Endothelial cell (in vitro differentiated cells): ENCODE measurements at regions not wholly inside any gene's neighbourhood (a gene's known extent, or its start where the extent isn't known, plus 50 kb on each side); places are given as distances from the start of the nearest gene placed in this dataset.

Experiments
- DNase-seq: peaks from one replicate; pipeline ENCODE4 v3.0.0; 2021; ENCODE audit warnings: low spot score
- H3K27ac Mint-ChIP-seq: one replicate; pipeline ENCODE4 v1.8.0; 2021; ENCODE audit warnings: mixed read lengths, inconsistent platforms; ENCODE audit not compliant: unreplicated experiment
- H3K27me3 Mint-ChIP-seq: one replicate; pipeline ENCODE4 v1.8.0; 2021; ENCODE audit warnings: mild to moderate bottlenecking, moderate library complexity, mixed read lengths, inconsistent platforms; ENCODE audit not compliant: unreplicated experiment
- H3K36me3 Mint-ChIP-seq: one replicate; pipeline ENCODE4 v1.8.0; 2021; ENCODE audit warnings: mild to moderate bottlenecking, low read depth, mixed read lengths, inconsistent platforms; ENCODE audit not compliant: unreplicated experiment
- H3K4me1 Mint-ChIP-seq: one replicate; pipeline ENCODE4 v1.8.0; 2021; ENCODE audit warnings: mild to moderate bottlenecking, mixed read lengths, inconsistent platforms; ENCODE audit not compliant: unreplicated experiment
- H3K4me3 Mint-ChIP-seq: one replicate; pipeline ENCODE4 v1.8.0; 2021; ENCODE audit warnings: mild to moderate bottlenecking, mixed read lengths, inconsistent platforms; ENCODE audit not compliant: unreplicated experiment
- H3K9me3 Mint-ChIP-seq: one replicate; pipeline ENCODE4 v1.8.0; 2021; ENCODE audit warnings: mixed read lengths, inconsistent platforms; ENCODE audit not compliant: unreplicated experiment
- CTCF ChIP-seq: fragments of 200-600 bp; sonication (generic); IDR thresholded peaks from one replicate; pipeline ENCODE4 v1.5.0; 2021; ENCODE audit warnings: antibody characterized with exemption; ENCODE audit not compliant: unreplicated experiment

DNA sequence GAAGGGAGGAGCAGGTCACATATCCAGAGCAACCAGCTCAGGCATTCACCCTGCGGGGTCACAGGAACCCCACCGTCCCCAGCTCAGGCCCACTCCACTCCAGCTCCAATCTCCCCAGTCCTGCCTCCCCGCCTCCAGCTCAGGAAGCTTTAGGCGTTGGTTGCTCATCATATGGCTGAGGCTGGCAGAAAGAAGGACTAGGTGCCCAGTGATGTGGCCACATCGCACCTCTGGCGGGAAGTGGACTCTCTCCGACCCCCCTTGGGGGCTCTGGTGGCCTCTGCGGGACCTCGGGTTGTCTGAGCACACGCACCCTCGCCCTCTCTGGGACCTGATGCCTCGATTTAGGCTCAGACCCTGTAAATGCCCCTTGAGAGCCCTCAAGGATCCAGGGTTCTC is 187.7 kb downstream of the ZFP36L2 start:
- Mint-ChIP-seq H3K27me3 (peaks cover 7% of the 10 kb centered on the region), H3K4me1 (peaks cover 22% of the 10 kb centered on the region), H3K36me3 (no peaks in the 10 kb centered on the region), H3K4me3 (no peak overlapping the region), H3K9me3 (no peaks in the 10 kb centered on the region), H3K27ac (no peak overlapping the region)
- DNase-seq: no peak
- no peak for TF ChIP-seq CTCF

DNA sequence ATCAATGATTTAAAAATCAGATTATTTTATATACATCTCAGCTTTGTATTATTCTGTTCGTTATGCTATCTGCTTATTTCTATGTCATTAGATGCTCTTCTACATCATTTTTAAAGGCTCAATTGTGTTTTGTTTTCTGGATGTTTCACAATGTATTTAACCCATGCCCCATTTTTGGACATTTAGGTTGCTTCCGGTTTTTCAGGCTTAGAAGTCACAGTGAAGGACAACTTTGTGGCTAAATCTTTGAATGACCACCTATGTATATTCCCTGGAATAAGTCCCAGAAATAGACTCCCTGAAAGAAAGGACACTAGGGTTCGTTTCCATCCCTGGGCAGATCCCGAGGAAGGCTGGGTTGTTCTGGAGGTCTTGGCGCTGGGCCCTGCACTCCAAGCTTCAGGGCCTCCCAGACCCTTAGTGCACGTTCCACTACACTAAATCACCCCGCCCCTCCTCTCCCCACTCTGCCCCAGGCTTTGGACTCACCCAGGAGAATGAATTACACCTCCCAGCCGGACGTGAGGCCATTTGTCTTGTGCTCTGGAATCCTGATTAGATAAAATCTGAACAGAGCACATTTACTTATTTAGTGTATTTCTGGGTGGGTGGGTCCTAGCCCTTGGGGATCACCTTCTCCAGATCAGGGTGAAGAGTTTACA is 188.2 kb downstream of the ZFP36L2 start:
- no peaks in the 10 kb centered on the region for H3K36me3 Mint-ChIP-seq
- H3K27me3 Mint-ChIP-seq: peaks cover 7% of the 10 kb centered on the region
- H3K4me3 Mint-ChIP-seq: no peak overlapping the region
- H3K4me1 Mint-ChIP-seq: peaks cover 16% of the 10 kb centered on the region
- no peak overlapping the region for H3K27ac Mint-ChIP-seq
- TF ChIP-seq CTCF: no peak
- H3K9me3 Mint-ChIP-seq: no peaks in the 10 kb centered on the region
- DNase-seq: no peak

DNA sequence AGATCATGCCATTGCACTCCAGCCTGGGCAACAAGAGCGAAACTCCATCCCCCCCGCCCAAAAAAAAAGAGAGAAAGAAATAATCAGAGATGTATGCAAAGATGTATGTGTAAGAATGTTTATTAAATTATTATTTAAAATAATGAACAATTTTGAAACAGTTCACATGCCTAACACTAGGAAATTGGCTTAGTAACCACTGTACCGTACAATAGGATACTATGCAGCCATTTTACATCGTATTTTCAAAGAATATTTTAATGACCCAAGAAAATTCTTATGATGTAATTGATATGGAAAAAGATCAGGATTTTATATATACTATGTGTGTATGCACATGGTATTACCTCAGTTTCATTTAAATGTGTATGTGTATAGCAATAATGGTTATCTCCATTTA is 190.5 kb downstream of the ZFP36L2 start:
- Mint-ChIP-seq H3K36me3 (no peaks in the 10 kb centered on the region), H3K9me3 (no peaks in the 10 kb centered on the region), H3K4me3 (no peak overlapping the region), H3K27me3 (peaks cover 4% of the 10 kb centered on the region), H3K4me1 (peaks cover 3% of the 10 kb centered on the region), H3K27ac (no peak overlapping the region)
- TF ChIP-seq CTCF: no peak
- no peak for DNase-seq

DNA sequence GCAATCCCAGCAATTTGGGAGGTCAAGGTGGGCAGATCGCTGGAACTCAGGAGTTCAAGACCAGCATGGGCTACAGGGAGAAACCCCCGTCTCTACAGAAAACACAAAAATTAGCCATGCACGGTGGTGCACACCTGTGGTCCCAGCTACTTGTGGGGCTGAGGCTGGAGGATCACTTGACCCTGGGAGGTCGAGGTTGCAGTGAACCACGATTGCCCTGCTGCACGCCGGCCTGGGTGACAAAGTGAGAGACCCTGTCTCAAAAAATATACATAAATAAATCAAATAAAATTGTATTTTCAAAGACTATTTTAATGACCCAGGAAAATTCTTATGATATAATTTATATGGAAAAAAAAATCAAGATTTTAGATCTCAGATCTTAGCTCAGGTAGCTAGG is 191.5 kb downstream of the ZFP36L2 start:
- Mint-ChIP-seq H3K27me3 (peaks cover 3% of the 10 kb centered on the region), H3K9me3 (no peaks in the 10 kb centered on the region), H3K4me1 (no peaks in the 10 kb centered on the region), H3K4me3 (no peak overlapping the region), H3K36me3 (no peaks in the 10 kb centered on the region), H3K27ac (no peak overlapping the region)
- DNase-seq: no peak
- TF ChIP-seq CTCF: no peak

DNA sequence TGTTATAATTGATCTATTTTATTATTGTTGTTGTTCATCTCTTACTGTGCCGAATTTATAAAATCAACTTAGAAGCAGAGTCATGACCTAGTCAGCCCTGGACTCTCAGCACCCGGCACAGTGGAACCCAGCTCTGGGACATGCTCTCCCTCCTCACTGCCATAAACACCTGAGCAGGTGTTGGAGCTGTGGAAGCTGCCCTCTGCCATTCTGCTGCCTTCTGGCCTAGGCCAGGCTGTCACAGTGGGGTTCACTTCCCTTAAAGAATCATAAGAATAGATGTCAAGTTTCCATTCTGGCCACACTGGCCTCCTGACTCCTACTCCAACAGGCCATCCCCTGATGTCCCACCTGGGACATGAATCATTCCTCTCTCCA is 192.2 kb downstream of the ZFP36L2 start:
- no peak for TF ChIP-seq CTCF
- H3K27ac Mint-ChIP-seq: no peak overlapping the region
- no peaks in the 10 kb centered on the region for H3K9me3 Mint-ChIP-seq
- DNase-seq: no peak
- H3K36me3 Mint-ChIP-seq: peaks cover 3% of the 10 kb centered on the region
- no peak overlapping the region for H3K4me3 Mint-ChIP-seq
- peaks cover 2% of the 10 kb centered on the region for H3K27me3 Mint-ChIP-seq
- no peaks in the 10 kb centered on the region for H3K4me1 Mint-ChIP-seq
